HUDEP-2 (cell line): ENCODE measurements at regions not wholly inside any gene's neighbourhood (a gene's known extent, or its start where the extent isn't known, plus 50 kb on each side); places are given as distances from the start of the nearest gene placed in this dataset.

Experiments used
- DNase-seq, 76 experiments: peaks; one replicate each; lab custom pipeline; 2025; ENCODE audit not compliant: unreplicated experiment in 76 of 76; lab: John Stamatoyannopoulos, UW

DNA sequence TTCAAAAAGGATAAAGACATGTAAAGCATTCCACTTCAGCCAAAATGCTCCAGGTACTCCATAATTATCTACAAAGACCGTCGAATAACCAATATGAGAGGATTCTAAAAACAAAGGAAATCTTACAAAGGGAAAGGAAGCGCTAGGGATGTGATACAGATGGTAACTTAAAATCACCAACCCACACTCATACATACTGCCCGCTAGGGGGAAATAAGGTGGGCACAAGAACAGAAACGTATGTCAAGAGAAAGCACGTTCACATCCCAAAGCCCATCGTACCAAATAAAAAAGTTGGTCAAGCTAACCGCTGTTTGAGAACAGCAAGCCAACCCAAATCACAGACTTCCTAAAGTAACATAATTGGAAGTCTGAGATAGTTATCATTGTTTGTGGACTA, 429.4 kb downstream of the SHQ1 start:
- no peak for DNase-seq

DNA sequence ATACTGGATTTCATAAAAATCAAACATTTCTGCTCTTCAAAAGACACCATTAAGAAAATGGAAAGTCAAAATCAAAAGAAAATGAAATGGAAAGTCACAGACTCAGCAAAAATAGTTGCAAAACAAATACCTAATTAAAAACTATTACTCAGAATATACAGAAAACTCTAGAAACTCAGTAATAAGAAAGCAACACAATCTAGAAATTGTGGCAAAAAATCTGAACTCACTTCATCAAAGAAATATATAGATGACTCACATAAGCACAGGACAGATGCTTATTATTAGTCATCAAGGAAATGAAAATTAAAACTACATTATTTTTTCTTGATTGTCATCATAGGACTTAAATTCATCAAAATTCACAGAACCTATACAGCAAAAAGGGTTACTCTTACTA, 430.0 kb downstream of the SHQ1 start:
- no peak for DNase-seq

DNA sequence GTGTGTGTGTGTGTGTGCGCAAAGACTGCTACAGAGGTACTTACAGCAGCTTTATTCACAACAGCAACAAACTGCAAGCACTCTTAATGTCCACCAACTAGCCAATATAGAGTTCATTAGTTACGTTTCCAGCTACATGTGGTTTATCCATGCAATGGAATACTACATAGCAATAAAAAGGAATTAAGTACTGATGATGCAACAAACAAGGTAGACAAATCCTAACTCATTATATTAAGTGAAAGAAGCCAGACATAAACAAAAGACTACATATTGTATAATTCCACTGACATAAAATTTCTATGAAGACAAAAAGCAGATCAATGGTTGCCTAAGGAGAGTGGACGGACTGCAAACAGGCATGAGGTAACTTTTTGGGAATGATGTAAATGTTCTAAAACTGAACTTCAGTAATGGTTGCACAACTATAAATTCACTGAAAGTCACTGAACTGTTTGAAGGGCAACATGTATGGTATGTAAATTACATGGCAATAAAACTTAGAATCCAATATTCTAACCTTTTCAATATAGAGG, 433.7 kb downstream of the SHQ1 start:
- DNase-seq = no peak

DNA sequence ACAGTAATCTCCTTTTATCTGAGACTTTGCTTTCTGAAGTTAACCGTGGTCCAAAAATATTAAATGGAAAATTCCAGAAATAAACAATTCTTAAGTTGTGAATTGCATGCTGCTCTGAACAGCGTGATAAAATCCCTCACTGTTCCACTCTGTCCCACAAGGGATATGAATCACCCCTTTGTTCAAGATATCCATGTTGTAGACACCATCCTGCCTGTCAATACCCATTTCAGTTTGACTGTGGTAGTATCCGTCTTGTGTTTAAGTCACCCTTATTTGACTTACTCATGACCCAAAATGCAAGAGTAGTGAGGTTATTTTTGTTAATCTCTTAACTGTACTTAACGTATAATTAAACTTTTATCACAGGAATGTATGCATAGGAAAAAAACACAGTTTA, 435.0 kb downstream of the SHQ1 start:
- peak in 1 of 76 experiments; percentile 7 for DNase-seq

DNA sequence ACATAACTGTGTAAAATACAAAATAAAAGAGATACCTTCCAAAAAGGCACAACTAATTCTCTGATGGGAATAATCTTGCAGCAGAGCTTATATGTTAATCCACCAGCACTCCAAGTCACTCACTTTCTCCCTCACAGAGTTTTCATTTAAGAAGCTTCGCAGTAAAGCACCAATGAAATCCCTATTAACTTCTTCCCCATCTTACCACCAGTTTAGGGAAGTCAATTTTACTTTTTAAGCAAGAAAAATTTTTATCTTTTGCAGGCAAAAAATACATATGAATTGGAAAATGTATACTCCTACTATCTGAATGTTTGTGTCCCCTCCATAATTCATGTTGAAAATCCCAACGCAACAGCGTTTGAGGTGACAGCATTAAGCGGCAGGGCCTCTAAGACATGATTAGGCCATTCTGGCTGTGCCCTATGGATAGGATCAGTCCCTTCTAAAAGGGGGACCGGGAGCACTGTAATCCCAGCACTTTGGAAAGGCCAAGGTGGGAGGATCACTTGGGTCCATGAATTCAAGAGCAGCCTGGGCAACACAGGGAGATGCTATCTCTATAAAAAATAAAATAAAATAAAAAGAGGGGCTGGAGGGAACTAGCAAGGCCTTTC, 435.8 kb downstream of the SHQ1 start:
- no peak for DNase-seq

DNA sequence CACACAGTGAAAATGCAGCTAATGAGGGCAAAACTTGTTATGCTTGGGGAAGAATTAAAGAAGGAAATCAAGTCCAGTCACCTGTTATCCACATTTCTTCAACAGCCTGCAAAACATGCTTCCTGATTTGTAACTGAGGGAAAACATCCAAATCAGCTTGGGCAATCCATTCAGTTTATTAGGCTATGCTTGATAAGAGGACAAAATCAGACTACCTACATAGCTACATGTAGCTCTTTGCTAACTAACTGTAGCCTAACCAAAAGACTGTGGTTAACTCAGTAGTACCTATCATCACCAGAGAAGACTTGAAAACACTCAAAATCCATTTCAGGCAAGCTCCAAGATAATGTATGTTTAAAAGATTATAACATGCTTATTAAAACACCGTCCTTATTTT, 436.4 kb downstream of the SHQ1 start:
- no peak for DNase-seq

DNA sequence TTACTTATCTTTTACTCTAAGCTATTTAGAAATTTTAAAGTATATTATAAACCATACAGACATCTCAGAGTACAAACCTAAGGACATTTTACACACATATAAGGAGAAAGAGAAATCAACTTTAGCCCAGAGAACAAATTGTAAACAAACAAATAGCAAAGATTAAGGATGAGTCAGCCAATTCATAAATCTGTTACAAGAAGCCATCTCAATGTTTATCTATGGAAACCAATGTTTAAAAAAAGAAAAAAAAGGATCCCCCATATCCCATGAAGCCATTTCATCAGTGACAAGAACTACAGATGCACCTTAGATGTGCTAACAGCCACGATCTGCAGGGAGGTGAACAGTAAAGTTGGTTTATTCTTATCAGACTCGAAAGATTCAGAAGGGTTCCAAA, 437.1 kb downstream of the SHQ1 start:
- no peak for DNase-seq

DNA sequence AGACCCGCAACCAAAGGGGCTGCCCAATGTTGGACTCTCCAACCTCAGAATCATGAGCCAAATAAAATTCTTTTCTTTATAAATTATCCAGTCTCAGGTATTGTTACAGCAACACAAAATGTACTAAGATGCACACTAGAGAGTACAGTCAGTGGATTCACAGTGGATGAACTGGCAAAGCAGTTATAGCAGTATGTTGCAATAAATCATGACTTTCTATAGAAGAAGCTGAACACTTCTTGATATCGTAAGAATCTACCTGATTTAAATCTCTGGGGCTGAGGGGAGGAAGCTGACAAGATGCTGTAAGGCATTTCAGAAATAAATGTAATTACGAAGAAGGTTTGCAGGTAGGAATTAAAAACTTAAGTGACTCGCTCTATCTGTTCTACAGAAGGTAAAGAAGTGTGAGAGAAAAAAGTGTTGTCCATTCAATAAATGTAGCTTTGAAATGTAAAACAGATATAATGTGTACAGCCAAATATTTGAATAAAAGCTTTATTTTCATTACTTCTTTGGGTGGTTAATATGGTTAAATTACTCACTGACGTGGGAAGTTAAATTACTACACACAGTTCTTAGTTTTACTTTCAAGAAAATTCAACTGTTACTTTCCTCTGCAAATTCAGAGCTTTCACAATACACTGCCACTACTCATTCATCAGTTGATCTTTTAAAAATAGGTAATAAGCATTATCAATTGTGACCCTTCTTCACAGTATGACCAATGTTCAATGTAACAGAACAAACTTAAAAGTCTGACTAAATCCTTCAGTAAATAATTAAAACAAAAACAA, 439.1 kb downstream of the SHQ1 start:
- no peak for DNase-seq

DNA sequence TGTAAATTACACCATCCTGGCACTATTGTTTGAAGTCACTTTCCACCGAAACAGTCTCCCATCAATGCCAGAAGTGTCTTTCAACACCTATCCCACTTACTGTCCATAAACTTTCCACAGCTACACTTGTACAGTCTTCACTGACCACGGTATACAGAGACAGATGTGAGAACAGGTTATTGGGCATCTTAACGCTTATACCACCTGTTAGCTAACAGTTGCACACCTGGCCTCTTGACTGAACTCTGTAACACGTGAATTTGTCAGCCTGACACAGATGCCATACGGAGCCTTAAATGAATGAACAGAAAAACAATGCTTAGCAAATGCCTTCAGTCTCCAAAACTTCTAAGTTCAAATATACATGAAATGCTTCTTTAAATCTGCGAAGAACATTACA, 440.5 kb downstream of the SHQ1 start:
- DNase-seq = no peak

DNA sequence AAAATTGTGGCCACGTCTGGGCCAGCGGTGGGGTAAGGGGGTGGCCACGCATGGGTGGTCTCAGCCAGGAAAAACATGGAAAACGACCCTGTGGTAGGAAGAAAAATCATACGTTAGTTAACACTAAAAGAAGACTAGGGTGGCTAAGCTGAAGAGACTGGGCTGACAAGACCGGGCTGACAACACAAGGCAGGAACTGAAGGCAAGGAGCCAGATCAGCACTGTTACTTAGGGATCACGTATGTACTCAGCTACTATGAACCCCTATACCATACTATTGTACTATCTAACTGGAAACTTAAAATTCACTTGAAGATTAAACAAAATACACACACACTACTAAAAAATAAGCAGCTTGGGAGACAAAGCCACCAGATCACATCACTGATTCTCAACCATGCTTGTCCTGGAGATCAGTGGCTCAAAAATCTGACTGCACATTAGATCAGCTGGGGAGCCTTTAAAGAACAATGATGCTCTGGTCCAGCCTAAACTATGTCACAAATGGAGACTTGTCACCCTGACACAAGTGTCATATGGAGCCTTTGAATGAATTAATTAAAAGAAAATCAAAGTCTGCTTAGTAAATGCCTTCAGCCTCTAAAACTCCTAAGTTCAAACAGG, 442.2 kb downstream of the SHQ1 start:
- peak in 1 of 76 experiments; percentile 16 for DNase-seq

DNA sequence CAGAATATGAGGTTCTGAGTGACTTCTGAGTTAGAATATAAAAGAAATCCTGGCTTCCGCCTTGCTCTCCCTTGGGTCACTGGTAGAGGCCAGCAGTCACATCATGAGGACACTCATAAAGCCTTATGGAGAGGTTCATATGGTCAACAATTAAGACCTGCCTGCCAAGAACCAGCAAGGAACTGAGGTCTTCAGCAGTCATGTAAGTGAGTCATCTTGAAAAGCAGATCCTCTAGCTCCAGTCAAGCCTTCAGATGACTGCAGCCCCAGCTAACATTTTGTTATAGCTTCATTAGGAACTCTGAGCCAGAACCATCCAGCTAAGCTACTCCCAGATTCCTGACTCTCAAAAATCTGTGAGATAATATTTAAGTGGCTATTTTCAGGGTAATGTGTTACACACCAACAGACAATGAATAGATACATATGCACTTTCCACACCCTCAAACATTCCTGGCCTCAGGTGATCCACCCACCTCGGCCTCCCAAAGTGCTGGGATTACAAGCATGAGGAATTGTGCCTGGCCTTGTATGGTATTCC, 447.2 kb downstream of the SHQ1 start:
- peak in 2 of 76 experiments; percentile 16 to 25 for DNase-seq

DNA sequence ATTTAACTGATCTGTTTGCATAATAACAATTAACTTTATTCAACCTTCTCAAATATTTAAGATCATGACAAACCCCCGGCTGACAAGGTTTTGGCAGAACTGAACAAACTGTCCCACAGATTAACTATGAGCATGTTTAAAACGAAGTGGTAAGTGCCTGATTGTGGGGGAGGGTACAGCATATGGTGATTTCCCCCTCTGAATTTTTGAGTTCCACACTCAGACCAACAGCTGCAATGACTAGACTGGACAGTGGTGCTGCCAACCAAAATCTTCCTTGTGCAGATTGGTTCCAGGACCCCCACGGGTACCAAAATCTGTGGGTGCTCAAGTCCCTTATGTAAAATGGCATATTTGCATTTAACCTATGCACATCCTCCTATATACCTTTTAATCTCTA, 449.5 kb downstream of the SHQ1 start:
- DNase-seq = no peak

DNA sequence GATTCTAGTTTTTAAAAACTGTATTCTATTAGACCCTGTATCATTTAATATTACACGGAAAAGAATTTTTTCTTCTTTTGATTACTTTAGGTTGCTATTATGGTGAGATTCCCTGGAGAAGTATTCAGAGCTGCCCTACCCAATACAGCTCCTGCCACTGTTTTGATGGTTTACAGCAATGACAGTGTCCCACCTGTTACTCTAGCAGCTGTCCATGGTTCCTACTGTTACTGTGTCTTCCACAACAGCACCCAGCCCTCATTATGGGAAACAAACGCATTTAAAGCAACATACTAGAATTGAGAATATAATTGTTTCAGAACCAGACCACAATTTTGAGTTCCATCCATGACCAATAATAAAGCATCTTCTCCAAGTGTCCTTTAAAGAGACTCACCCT, 450.7 kb downstream of the SHQ1 start:
- no peak for DNase-seq

DNA sequence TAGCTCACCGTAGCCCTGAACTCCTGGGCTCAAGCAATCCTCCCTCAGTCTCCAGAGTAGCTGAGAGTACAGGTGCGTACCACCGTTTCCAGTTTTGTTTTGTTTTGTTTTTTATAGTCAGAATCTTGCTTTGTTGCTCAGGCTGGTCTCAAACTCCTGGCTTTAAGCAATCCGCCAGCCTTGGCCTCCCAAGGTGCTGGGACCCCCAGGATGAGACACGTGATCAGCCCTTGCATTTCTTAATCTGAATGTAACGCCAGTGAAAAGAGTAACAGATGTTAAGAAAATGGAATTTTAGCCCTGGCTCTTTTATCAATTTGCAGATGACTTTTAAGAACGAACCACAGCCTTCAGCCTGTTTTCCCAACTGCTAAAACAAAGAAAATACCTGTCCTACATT, 451.3 kb downstream of the SHQ1 start:
- no peak for DNase-seq

DNA sequence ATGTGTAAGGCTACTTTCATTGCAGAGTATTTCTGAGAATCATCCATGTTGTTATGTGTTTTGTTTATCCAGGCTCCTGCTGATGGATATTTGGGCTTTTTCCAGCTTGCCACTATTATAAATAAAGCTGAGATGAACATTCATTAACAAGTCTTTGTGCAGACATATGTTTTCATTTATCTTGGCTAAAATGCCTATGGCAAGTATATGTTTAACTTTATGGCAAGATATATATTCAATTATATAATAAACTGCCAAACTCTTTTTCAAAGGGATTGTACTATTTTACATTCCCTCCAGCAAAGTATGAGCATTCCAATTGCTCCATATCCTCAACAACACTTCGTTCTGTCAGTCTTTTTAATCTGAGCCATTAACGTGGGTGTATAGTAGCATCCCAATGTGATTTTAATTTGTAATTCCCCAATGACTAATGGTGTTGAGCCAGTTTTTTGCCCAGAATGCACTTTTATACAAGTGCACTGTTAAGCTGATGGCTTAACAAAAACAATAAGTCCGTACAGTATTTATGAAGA, 452.4 kb downstream of the SHQ1 start:
- no peak for DNase-seq

DNA sequence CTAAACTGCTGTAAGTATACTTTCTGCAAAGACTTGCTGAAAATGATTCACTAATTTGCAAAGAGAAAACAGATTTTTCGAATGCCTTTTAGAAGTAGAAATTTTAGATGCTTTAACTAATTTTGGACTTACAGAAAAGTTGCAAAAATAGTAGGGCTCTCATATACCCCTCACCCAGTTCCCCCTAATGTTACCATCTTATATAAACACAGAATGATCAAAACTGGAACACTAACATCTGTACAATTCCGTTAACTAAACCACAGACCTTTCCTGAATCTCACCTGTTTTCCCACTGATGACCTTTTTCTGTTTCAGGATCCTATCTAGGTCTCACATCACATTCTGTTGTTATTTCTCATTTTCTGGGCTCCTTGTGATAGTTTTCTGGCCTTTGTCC, 454.8 kb downstream of the SHQ1 start:
- no peak for DNase-seq

DNA sequence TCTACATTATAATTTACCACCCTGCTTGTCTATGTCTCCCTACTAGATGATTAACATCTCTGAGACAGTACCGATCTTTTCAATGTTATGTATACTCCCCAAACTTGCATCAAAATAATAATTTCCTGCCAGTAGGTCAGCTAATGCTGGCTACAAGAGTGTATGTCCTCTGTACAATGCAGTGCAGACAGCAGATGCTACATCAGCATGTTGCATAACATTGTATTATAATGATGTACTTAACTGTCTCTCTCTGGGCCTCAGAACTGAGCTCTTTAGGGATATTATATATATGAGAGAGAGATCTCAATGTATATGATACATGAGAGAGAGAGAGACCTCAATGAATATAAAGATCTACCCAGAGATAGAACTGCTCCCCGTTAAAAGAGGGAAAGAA, 456.6 kb downstream of the SHQ1 start:
- no peak for DNase-seq

DNA sequence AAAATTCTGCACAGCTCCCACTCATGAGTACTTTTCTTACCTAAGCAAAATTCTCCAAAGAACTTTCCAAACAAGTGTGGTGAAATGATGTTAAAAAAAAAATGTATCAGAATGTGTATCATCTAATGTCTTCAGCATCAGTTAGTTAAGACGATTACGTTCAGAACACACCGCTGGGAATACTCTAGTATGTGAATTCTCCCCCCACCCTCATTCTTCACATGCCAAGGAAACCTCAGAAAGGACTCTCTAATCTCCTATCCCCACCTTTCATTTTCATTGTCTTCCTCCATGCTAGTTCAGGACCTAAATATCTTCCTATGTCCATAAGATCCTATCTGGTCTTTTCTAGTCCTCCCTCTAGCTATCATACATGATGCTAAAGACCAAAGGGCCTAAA, 457.4 kb downstream of the SHQ1 start:
- no peak for DNase-seq

DNA sequence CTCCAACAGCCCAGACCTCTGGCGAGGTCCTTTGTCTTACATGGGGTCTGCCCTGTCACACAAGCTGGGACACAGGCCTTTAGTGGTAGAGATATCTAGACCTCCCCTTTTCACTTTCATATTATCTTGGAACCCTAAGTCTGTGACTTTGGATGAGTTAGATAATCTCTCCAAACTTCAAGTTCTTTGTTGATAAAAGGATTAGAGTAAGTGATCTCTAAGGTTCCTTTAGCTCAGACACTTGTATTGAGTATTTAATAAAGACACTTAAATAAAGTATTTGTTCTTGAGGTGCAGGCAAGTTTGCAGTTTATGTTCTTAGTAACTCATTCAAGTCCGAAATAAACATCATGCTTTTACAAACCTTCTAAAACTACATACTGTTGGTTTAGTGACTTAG, 459.6 kb downstream of the SHQ1 start:
- DNase-seq = no peak

DNA sequence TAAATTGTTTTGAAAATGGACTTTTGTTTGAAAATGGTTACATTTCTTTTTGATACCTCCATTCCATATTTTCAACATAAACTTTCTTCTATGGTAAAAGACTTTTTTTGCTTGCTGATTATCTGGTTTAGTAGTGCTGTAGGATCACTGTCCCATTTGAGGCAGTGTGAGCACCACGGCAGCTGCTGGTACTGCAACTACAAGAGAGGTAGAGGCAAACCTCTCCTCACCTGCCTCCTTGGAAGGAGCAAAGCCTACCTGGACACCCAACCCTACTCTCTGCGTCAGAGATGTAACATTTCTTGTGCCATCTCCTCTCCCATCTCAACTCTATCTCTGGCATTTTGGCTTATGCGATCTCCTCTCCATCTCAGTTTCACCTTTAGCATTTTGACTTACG, 460.1 kb downstream of the SHQ1 start:
- no peak for DNase-seq

DNA sequence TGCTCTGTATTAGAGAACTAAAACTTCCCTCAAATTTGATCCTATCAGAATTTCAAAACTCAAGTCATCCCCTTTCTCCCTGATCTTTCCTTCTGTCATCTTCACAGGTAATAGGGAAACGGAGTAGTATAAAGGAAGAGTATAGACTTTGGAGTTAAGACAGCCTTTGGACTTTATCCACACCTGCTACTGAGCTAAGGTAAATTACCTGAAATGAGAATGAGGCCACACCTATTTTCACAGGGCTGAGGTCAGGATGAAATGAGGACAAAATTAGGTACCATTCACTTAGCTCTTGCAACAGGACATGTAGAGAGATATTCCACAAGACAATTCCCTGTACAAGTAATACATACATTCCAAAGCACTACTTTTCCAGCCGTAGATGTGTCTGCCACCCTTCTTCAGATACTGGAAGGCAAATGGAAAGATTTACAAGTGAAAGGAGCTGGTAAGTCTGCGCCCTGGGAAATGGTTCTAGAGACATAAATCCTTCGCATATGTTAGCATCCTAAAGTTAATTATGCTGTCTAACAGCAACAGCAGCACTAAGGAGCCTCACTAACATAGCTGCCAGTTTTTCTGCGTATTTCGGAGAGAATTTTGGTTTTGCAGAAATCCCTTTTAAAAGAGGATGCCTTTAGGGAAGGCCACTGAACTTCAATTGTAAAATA, 461.8 kb downstream of the SHQ1 start:
- DNase-seq = no peak
